Right renal cortex interstitium (tissue), 3 donors: ENCODE measurements at regions not wholly inside any gene's neighbourhood (a gene's known extent, or its start where the extent isn't known, plus 50 kb on each side); places are given as distances from the start of the nearest gene placed in this dataset.
"Not testable (repeated sequence)": the region's sequence is repeated elsewhere in the genome, so short reads cannot be mapped to it uniquely, and the experiment has no call there.

Experiments
- DNase-seq, 3 donors: peaks; one replicate each; pipeline ENCODE4 v3.0.0-alpha.2; 2013; ENCODE audit warnings: low read depth in 3 of 3, low spot score in 2 of 3

DNA sequence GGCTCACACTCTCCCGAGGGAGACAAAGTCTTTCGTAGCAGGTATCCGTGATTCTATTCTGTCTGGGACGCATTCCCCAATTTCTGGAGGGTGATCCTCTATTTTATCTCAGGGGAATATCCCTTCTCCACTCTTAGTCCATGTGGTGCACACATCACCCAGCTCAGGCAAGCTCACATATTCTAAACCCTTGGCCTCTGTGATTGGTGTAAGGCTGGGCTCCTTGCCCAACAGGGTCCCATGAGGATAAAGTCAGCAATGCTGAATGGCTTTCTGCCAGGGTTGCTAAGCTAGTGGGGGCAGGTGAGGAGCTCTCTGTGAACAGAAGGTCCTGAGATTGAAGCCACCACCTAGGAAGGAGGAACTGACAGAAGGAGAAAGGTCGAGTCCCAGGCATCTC lies 137.2 kb downstream of the CDH26 start:
- DNase-seq: no peak

DNA sequence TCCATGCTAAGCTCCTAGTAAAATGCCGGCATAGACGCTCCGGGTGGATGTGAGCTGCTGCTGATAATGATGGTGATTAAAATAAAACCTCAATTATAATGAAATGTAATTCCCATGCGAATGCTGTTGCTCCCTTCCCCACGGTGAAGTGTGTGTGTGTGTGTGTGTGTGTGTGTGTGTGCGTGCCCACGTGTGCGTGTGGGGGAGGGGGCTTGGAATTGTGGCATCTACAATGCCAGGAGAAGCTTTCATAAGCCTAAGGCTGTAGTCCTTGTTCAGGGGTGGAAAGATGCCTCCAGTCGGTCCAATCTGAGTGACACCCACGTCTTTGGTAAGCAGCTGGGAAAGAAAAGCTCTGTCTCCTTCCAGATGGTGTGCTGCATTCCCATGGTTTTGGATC lies 137.9 kb downstream of the CDH26 start:
- no peak for DNase-seq

GRCh38 chr20:60097285-60097684 lies 139.1 kb downstream of the CDH26 start:
- DNase-seq: no peak

DNA sequence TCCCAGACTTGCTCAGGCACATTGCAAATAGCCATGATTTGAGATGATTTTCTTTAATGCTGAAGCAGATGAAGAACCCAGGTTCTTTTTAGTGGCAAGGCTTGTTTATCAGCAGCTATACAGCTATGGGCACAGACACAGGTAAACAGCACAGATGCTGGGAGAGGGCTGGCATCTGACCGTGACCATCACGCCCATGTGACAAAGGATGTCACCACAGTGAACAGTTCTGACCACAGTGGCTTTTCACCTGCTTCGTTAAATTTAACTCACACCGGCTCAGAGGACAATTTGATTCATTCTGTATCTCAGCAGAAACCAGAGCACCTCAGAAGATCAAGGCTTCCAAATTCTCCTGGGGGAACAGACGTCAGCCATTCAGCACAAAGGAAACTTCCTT lies 142.6 kb downstream of the CDH26 start:
- DNase-seq: no peak

DNA sequence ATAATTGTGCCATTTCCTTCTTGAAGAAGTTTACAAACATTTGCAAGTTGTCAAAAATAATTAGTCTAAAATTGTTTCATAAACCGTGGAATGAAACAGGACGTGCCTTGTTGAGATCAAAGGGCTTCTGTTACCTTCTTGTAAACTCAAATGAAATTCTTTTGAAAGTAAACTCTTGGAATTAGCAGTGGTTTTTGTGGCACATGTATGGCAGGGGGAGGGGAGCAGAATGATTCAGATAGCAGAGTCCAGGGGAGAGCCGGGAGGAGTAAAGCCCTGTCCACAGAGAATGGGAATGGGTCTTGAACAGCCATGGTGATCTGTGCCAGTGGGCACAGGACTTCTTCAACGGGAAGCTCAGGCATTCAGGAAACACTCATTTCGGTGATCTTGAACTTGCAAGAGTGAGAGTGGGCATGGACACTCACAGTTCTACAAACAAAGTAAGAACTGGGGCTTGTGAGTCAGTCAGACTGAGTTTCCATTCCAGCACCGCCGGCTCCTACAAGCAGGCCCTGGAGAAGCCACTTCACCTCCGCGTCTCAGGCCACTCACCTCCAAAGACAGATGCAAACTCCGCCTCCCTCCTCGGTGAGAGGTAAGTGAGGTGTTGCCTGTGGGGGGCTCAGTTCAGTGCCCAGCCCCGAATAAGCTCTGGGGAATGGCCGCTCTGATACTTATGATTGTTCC lies 143.1 kb downstream of the CDH26 start:
- DNase-seq: no peak

GRCh38 chr20:60101891-60102281 lies 143.7 kb downstream of the CDH26 start:
- no peak for DNase-seq

GRCh38 chr20:60102665-60103210 lies 144.5 kb downstream of the CDH26 start:
- no peak for DNase-seq

DNA sequence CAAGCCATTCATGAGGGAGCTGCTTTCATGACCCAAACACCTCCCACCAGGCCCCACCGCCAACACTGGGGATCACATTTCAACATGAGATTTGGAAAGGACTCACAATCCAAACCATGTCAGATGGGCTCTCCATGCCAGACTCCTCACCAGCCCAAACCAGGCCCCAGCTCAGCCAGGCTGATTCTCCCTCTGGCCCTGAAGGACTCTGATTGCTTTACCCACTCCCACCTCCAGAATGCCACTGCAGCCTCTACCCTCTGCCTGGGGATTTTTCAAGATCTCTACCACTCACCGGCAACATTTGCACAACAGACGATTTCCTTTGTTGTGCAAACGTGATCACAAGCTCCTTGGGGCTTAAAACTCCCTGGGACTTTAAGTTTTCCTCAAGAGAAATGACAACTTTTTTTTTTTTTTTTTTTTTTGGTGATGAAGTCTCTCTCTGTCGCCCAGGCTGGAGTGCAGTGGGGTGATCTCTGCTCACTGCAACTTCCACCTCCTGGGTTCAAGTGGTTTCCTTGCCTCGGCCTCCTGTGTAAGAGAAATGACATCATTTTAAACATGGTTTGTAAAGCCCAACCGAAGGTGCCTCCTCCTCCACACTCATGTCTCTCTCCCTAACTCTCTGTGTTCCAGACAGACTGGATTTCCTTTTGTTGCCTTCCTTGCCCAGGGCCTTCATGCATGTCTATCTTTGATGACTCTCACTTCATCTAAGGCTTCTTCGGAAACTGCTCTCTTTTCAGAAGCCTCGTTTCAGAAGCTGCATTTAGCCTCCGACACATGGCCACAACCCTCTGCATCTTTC lies 147.0 kb downstream of the CDH26 start:
- no peak for DNase-seq

- DNase-seq: not testable (repeated sequence)
Observed at GRCh38 chr20:60106186-60106585, 148.0 kb downstream of the CDH26 start.

GRCh38 chr20:60107621-60108390 lies 149.6 kb downstream of the CDH26 start:
- no peak for DNase-seq

DNA sequence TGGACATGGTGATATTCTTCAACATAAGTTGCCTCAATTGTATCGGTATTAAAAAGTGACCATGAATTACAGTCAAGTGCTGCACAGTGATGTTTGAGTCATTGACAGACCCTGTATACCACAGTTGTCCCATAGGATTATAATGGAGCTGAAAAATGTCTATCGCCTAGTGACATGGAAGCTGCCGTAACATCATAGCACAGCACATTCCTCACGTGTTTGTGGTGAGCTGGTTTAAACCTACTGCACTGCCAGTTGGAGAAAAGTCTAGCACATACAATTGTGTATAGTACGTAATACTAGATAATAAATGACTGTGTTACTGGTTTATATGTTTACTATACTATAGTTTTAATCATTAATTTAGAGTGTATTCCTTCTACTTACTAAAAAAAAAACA lies 150.2 kb downstream of the CDH26 start:
- no peak for DNase-seq

DNA sequence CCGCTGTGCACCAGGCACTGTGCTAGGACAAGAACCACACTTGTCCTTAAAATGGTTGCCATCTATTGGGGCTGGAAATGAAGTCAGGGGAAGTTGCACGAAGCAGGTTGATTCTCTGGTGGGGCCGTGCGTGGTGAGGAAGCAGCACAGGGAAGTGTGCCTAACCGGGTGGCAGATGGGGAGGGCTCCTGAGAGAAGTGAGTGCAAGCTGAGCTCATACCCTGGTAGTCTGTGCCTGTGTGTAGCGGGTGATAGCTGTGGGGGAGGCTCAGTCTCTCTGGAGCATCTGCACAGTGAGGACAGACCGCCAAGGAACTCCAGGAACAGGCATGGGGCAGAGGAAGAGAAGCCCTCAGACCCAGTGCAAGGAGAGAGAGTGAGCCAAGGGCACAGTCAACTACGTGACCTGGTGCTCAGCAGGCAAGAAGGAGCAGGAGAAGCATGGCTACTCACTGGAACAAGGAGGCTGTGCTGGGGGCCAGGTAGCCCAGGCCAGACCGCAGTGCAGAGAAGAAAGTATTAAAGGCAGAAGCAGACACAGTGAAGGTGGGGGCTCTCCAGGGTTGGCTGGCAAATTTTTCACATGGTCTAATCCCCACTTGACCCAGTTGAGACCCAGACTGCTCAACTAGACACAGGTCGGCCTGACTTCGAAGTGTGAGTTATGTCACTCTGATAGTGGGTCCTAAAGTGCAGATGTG lies 155.0 kb downstream of the CDH26 start:
- no peak for DNase-seq

DNA sequence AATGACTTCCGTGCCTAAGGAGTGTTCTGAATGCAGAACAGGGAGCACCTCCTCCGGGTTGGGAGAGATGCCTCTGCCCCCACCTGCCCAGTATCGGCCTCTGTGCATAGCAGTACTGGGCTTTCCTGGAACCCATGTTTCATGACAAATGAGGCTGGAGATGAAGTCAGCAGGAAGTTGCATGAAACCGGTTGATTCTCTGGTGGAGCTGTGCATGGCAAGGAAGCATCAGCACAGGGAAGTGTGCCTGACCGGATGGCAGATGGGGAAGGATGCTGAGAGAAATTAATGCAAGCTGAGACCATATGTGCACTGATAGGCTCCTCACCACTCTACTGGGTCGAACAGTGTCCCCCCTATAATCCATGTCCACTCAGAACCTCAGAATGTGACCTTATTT lies 155.5 kb downstream of the CDH26 start:
- no peak for DNase-seq

DNA sequence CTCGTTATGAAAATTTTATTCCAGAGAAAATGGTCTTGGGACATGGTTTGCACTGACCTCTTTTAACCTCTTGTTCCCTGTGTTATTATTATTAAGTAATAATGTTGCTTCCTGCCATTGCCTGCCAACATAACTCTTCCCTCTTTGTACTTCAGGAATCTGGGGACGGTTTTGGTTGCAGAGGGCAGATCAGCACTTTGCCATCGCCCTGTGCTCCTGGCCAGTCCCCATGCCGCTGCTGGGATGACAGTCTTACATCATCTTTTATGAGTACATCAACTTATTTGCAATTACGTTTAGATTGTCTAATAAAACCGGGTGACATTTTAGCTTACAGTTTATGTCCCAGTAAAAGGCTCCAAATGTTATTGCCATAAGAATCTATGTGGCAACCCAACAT lies 157.2 kb downstream of the CDH26 start:
- DNase-seq: no peak

- no peak for DNase-seq
Observed at GRCh38 chr20:60116128-60116909, 158.1 kb downstream of the CDH26 start.

DNA sequence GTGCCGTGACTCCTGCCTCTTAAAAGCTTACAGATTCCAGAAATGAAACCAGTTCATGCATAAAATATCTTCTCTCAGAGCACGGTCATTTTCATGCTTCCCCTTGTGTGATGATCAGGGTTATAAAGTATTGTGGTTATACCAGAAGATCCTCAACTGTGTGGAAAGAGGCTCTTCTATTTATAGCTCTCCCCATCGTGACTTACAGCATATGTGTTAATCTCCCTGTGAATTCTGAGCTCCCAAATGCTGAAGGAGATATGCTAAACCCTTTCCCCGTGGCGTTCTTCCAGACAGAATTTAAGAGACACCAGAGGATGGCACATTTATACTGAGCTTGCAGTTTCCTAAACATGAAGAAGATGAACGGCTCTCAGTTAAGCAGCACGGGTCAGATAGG lies 158.8 kb downstream of the CDH26 start:
- no peak for DNase-seq

GRCh38 chr20:60121903-60122302 lies 163.7 kb downstream of the CDH26 start:
- no peak for DNase-seq

- no peak for DNase-seq
Observed at GRCh38 chr20:60122671-60123070, 164.4 kb downstream of the CDH26 start.

- DNase-seq: no peak
Observed at GRCh38 chr20:60123096-60123495, 164.9 kb downstream of the CDH26 start.

DNA sequence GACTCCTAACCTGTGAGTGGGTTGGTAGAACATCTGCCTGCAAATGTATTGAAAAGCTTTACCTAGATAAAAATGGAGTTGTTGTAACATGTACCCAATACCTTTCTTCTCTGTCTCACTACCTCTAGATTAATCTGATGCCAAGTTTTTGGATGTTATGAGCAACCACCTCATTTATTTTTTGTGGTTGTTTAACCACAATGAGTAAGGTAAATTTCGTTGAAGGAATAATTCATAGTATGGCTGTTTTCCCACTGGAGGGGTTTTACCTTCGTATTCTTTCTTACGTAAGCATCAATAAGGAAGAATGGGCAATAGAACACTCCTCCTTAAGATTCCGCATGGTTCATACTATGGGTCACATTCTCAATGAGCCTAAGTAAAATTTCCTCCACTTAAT lies 165.4 kb downstream of the CDH26 start:
- no peak for DNase-seq
